Testis (tissue), 2 donors: ENCODE measurements at regions not wholly inside any gene's neighbourhood (a gene's known extent, or its start where the extent isn't known, plus 50 kb on each side); places are given as distances from the start of the nearest gene placed in this dataset.

Experiments
- DNase-seq: peaks from one replicate; pipeline ENCODE4 v3.0.0-alpha.2; 2019
- H3K27ac ChIP-seq, 2 donors: fragments of 200-600 bp; sonication (generic); one replicate each; pipeline ENCODE4 v1.5.1; 2019
- H3K27me3 ChIP-seq: fragments of 200-600 bp; sonication (generic); one replicate; pipeline ENCODE4 v1.5.1; 2019
- H3K36me3 ChIP-seq: fragments of 200-600 bp; sonication (generic); one replicate; pipeline ENCODE4 v1.5.1; 2017; ENCODE audit warnings: low read depth; ENCODE audit errors: missing control alignments
- H3K4me1 ChIP-seq: fragments of 200-600 bp; sonication (generic); one replicate; pipeline ENCODE4 v1.5.1; 2019
- H3K4me3 ChIP-seq, 2 donors: fragments of 200-600 bp; sonication (generic); one replicate each; pipeline ENCODE4 v1.5.1; 2017 to 2019
- H3K9me3 ChIP-seq: fragments of 200-600 bp; sonication (generic); one replicate; pipeline ENCODE4 v1.5.1; 2017
- CTCF ChIP-seq, 3 experiments: fragments of 450-650 bp in 2 of 3; fragments of 200-600 bp in 1 of 3; sonication (generic) in 1 of 3; IDR thresholded peaks; one replicate each; pipeline ENCODE4 v1.5.1; 2016 to 2019; ENCODE audit warnings: antibody characterized with exemption in 3 of 3, mild to moderate bottlenecking in 2 of 3, moderate library complexity in 1 of 3
- POLR2A ChIP-seq: fragments of 450-650 bp; IDR thresholded peaks from one replicate; pipeline ENCODE4 v1.6.1; 2017; ENCODE audit warnings: antibody characterized with exemption, mild to moderate bottlenecking, moderate library complexity
- WGBS, 2 donors: methylation state at CpG; one replicate each; pipeline ENCODE4 v1.1.5; 2018; 5-methylcytosine and 5-hydroxymethylcytosine counted together
- intact Hi-C: fragments of 100-400 bp; cut with DNase I; formaldehyde crosslinking; loops from one replicate; pipeline ENCODE4 v1.15.1; 2023; ENCODE audit warnings: low total_unique reads

- no peak for DNase-seq
- H3K4me3 ChIP-seq = no peak overlapping the region
- WGBS, 2 donors = 75 to 89% methylated on average over 9 of the region's 9 CpGs
- H3K27me3 ChIP-seq = no peaks in the 10 kb centered on the region
- intact Hi-C loops = no loop called here
- no peaks in the 10 kb centered on the region for H3K36me3 ChIP-seq
- no peaks in the 10 kb centered on the region for H3K9me3 ChIP-seq
- no peak overlapping the region for H3K27ac ChIP-seq
- TF ChIP-seq CTCF (IDR thresholded peaks at IDR 0.05) = no peak
- TF ChIP-seq POLR2A = no peak
- no peaks in the 10 kb centered on the region for H3K4me1 ChIP-seq
These were observed 101.5 kb upstream of the EGR2 start for GRCh38 chr10:62917475-62918238.

- TF ChIP-seq POLR2A = no peak
- no peak for TF ChIP-seq CTCF (IDR thresholded peaks at IDR 0.05)
- H3K4me3 ChIP-seq = no peak overlapping the region
- H3K9me3 ChIP-seq = no peaks in the 10 kb centered on the region
- no peaks in the 10 kb centered on the region for H3K27me3 ChIP-seq
- H3K36me3 ChIP-seq = no peaks in the 10 kb centered on the region
- DNase-seq = no peak
- no peak overlapping the region for H3K27ac ChIP-seq
- intact Hi-C loops = no loop called here
- H3K4me1 ChIP-seq = no peaks in the 10 kb centered on the region
- 55 to 64% methylated on average over 1 of the region's 1 CpG for WGBS, 2 donors
These were observed 100.0 kb upstream of the EGR2 start for GRCh38 chr10:62916141-62916603.

GRCh38 chr10:62915158-62915557 is 99.0 kb upstream of the EGR2 start:
- Histone ChIP-seq H3K9me3 (no peaks in the 10 kb centered on the region), H3K4me1 (no peaks in the 10 kb centered on the region), H3K4me3 (no peak overlapping the region), H3K36me3 (no peaks in the 10 kb centered on the region), H3K27ac (no peak overlapping the region), H3K27me3 (no peaks in the 10 kb centered on the region)
- DNase-seq = no peak
- TF ChIP-seq CTCF (IDR thresholded peaks at IDR 0.05) (no peak), POLR2A (no peak)
- intact Hi-C loops = no loop called here

GRCh38 chr10:62912086-62912485 is 95.9 kb upstream of the EGR2 start:
- WGBS, 2 donors = 55 to 61% methylated on average over 3 of the region's 3 CpGs
- DNase-seq = no peak
- Histone ChIP-seq H3K27me3 (no peaks in the 10 kb centered on the region), H3K27ac (no peak overlapping the region), H3K4me1 (no peaks in the 10 kb centered on the region), H3K9me3 (no peaks in the 10 kb centered on the region), H3K4me3 (no peak overlapping the region), H3K36me3 (no peaks in the 10 kb centered on the region)
- intact Hi-C loops = no loop called here
- TF ChIP-seq CTCF (IDR thresholded peaks at IDR 0.05) = no peak
- no peak for TF ChIP-seq POLR2A
